NCI-H460 (cell line): ENCODE measurements at regions not wholly inside any gene's neighbourhood (a gene's known extent, or its start where the extent isn't known, plus 50 kb on each side); places are given as distances from the start of the nearest gene placed in this dataset.
A peak's percentile ranks its signal among the peaks of the same experiment; 100 is the strongest.
"Not testable (repeated sequence)": the region's sequence is repeated elsewhere in the genome, so short reads cannot be mapped to it uniquely, and the experiment has no call there.

ENCODE experiments used
- DNase-seq: peaks from one replicate; pipeline ENCODE4 v3.0.0-alpha.2; 2016; ENCODE audit warnings: low read depth; ENCODE audit errors: extremely low read depth

DNA sequence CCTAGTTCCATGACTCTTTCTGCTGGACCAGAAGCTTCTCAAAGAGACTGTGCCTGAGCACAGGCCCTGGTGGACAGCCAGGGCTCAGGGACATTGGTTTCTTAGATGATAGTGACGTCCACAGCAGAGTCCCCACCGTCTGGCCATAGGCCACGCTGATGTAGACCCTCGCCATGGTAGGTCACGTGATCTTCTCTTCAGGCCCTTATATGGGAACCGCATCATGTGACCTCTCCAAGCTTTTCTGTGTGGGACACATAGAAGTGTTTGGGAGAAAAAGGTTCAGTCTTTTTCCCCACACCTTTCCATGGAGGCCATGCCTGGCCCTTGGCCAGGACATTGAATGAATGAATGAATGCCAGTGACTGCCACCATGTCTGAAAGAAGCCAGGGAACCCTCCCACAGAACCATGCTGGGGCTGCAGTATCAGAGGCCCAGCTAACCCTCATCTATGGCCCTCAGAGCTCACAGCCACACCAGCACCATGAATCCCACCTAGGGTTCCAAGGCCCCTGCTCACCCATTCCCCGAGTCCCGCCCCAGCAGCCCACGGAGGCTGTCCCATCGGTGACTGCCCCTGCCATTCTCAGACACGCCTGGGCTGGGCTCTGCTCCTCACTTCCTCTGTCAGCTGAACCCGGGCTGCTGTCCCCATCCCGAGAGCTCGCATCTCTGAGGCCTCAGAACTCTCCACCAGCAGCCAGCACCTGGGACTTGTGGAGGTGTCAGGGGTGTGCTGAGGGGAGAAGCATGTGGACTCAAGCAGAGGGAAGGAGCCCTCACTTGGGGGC is 292.1 kb downstream of the ADGRD1 start:
- DNase-seq: no peak

DNA sequence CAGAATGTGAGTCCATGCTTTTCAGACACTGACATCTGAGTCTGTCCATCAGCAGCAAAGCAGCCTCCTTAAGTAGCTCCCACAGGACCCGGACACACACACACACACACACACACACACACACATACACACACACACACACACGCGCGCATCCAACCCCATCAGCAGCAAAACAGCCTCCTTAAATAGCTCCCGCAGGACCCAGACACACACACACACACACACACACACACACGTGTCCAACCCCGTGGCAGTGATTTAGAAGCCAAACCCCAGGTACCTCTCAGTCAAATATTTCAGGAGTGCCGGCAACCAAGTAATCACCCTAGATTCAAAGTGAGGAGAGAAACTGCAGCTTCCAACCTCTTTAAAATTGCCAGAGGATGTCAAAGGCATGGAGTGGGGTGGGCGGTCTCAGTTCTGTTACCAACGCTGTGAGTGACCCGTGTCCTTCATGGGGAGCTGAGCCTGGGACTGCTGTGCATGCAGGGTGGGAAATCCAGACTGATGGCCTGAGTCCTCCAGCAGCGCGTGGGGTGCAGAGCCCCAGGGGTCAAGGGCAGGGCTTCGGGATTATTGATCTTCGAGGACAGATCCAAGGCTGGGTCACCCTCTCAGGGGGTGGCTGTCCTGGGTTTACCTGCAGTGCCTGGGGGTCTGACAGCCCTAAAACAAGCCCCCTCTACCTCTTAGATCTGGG is 293.5 kb downstream of the ADGRD1 start:
- DNase-seq: not testable (repeated sequence)

DNA sequence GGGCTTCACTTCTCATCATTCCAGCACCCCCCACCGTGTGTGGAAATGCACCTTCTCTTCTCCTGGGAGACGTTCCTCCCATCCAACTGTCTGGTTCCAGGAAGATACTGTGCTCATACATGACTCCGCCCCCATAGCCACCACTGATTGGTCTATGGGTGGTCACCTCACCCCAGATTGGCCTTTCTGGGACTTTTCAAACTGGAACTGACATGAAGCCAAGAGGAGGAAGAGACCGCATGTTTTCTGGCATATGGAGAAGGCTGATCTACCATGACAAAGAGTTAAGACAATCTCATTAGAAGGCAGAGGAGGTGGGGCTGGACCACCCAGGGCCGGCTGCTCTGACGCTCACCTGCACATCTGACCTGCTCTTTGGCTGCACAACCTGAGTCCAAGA is 294.2 kb downstream of the ADGRD1 start:
- not testable (repeated sequence) for DNase-seq

DNA sequence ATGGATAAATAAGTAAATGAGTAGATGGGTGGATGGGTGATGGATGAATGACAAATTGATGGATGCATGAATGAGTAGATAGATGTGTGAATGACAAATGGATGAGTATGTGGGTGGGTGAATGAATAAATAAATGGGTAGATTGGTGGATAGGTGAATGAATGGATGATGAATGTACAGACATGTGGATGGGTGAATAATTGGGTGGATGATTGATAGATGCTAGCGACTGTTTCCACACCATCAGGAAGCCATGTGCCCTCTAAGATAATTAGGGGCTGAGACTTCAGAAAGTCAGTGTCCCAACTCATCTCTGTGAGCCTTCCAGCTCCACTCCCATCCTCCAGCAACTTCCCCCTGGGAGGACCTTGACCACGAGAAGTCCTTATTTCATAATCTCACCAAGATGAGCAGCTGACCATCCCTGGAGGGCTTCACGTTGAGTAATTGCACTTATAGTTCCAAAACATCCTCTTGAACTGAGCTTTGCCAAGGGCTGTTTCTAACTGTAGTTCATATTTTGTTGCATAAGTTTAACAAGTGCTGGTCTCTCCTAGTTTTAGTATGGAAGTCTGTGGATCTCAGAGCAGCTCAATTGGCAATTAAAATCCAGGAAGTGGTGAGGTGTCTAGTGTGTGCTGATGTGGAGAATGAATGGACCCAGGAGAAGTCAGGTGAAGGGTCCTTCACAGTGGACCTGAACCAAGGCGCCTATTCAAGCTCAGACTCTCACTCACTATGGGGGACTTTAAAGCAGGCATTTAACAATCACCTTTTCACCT is 295.7 kb downstream of the ADGRD1 start:
- DNase-seq: no peak

DNA sequence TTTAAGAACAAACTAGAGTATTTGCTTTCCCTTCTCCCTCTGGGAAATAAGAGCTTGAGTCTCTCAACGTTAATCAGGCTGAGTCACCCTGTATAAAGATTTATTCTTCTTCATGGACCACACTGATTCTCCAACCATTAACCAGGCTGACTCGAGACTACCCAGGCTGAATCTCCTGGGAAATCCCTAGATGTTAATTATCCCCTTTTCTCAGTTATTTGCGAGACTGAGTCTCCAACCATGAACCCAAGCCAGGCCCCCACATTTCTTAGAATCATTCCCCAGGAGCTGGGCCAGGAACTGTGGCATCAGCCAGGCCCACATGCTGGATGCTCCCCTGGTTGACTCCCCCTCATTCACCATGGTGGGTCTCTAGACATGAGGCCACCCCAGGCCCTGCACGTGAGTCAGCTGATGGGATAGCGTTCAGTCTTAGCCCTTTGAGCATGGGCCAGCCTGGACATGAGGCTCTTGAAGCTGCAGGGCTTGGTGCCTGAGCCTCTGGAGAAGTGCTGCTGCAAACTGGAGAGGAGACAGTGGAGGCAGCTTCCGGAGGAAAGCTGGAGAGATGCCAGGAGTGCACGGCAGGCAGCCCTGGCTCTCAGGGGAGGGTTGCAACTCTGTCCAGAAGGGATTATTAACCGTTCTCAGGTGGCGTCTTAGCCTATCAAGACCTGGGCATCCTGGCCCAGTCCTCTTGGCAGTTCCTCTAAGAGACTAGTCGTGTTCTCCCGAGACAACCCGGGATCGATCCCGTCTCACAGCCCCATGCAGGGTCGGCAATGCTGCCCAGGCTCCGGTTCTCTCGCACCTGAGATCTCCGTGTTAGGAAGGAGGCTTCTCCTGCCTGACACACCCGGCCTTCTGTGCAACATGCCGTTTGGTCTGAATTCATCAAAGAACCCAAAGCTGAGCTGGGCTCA is 296.6 kb downstream of the ADGRD1 start:
- DNase-seq: no peak

DNA sequence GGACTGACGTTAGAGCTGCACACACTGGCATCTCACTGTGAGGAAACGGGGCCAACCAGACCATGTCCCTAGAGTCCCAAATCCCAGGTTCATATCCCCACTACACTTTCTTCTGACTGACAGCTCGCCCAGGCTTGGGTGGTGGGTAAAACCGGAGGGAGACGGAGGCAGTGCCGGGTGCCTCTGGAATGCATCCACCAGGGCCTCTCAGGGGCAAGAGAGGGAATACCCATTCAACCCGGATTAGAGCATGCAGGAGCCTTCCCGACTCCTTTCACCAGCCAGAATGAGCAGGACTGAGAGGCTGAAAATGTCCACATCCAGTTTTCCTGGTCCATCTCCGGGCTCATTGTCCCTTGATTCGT is 297.2 kb downstream of the ADGRD1 start:
- DNase-seq: no peak

DNA sequence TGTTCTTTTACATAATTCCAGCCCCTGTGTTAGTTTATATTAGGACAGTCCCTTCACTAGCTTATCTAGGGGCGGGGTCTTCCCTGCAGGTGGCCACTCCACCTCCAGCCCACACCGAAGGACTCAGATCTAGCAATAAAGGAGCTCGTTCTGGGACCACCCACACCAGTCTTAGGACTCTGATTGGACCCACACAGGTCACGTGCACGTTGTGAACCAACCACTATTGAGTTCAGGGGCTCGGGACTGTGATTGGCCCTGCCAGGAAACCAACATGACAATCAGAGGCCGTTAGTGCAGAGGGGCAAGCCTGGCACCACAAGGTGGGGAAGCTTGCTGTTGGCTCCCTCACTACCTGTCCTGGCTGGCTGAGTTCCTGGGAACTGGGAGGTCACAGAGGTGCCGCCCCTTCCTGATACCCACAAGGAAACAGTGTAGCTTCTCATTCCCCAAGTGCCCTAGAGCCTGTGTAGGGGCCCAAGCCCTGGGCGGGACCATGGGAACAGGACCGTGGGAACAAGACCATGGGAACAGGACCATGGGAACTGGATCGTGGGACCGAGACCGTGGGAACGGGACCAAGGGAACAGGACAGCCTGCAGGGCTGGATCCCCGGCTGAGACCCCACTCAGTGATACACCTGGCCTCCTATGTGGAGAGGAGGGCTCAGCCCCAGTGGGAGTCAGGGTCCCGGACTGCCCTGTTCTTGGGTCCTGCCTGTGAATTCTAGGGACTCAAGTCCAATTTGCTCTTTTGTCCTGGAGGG is 297.8 kb downstream of the ADGRD1 start:
- DNase-seq: no peak

DNA sequence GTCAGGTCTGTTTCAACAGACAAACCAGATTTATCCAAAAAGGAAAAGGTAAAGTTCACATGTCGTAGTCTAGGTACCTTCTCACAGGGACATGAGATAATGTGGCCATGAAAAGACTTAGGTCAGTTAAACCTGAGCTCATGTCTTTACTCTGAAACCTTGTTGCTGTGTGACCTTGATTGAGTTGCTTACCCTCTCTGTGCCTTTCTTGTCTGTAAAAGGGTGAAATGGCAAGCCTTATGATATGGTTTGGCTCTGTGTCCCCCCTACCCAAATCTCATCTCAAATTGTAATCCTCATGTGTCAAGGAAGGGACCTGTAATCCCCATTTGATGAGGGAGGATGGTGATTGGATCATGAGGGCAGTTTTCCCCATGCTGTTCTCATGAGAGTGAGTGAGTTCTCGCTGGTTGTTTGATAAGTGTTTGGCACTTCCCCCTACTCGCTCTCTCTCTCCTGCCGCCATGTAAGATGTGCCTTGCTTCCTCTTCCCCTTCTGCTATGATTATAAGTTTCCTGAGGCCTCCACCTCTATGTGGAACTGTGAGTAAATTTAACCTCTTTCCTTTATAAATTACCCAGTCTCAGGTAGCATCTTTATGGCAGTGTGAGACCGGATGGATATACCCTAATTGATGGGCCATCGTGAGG is 299.8 kb downstream of the ADGRD1 start:
- DNase-seq: no peak

DNA sequence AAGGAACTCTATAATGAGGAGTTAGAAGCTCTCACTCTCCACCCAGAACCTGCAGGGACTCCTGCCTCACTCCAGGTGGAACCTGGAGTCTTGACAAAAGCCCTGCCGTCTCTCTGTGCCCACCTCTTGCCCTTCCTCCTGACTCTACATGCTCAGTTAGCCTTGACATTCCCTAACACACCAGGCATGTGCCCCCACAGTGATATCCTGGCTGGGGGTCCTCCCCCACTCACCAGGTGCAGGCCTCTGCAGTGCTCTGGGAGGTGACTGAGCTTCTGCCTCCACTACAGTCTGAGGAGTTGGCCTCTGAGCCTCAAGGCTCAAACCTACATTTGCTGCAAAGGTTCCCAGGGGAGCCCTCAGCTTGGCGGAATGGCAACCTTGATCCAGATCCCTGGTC is 300.7 kb downstream of the ADGRD1 start:
- DNase-seq: no peak

DNA sequence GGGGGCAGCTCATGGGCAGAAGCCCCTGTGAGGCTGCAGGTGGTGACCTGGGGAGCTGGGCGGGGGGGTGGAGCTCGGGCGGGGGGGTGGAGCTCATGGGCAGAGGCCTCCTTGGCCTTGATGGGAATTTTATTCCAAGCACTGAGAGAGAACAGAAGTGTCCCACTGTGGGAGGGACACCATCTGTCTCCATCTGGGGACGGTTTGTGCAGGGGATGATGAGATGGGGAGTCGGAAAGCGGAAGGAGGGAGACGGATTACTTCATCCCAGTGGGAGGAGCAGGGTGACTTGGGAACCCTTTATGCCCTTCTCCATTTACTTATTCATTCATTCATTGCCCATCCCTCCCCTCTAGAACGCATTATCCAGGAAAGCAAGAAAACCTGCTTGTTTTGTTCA is 304.7 kb downstream of the ADGRD1 start:
- DNase-seq: no peak

DNA sequence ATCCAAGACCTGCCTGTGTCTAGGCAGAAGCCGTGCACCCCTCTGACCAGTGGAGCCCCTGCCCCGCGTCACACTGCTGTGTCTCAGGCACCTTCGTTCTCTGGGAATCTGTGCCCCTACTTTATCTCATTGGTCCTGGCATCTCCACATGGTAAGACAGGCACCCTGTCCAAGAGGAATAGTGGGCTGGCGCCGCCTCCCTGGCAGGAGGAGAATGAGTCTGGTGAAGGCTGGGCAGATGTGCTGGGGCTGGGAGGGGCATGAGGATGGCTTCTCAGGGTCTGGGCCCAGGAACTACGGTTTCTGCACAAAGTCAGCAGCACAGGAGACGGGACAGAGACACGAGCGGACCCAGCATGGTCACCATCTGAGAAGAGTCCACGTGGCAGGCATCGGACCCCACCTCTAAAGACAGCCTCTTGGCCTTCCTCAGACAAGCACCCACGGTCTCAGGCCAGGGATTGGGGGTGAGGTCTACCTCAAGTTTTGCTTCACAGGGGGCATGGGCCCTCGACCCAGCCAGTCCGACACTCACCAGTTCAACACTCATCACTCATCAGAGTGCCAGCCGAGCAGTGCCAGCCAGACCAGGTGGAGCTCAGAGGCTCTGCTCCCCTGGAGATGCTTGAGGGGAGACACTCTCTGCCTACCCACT is 306.7 kb downstream of the ADGRD1 start:
- DNase-seq: no peak

DNA sequence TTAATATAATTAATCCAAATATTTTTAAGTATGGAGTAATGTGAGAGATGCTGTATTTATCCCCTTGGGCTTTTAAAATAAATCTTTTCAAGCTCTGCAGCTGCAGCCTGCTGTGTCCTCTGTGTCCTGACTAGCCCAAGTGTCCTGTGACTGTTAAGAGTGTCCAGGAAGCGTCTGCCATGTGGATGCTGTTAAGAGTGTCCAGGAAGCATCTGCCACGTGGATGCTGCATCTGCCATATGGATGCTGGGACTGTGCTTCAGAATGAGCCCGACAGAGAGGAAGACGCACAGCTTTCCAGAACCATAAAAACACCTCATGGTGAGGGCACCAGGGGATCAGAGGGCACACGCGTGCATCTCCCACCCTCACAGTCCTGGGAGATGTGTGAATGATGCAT is 307.2 kb downstream of the ADGRD1 start:
- no peak for DNase-seq

DNA sequence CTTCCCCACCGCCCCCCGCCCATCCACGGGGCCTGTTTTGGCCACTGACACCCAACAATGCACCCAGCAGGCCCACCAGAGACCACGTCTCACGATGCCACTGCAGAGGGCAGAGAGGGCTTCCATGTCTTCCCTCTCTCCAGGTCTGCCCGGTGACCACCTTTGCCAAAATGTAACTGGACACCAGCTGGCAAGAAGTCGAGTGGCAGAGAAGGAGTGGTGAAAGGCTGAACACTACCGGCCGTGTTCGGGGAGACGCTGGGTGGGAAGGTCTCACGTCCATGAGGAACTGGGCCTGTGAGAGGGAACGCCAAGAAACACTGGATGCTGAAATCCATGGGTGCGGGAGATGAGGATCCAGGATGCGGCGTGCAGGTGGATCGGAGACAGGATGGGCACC is 308.2 kb downstream of the ADGRD1 start:
- DNase-seq: no peak

DNA sequence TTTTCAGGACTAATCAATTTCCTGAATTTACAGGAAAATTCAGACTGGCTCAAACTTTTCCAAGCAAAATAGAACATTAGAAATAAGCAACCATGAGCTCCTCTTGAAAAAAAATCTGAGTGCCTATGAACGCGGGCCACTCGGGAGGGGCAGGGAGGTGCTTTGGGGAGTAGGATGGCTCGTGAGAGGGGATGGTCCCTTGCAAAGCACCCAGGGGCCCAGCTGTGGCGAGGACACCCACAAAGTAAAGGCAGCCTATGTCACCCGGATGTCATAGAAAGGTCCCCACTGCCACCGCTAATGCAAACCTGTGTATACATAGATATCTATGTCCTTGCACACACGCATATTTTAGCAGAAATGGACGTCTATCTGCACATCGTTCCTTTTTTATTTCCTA is 309.9 kb downstream of the ADGRD1 start:
- DNase-seq: no peak

DNA sequence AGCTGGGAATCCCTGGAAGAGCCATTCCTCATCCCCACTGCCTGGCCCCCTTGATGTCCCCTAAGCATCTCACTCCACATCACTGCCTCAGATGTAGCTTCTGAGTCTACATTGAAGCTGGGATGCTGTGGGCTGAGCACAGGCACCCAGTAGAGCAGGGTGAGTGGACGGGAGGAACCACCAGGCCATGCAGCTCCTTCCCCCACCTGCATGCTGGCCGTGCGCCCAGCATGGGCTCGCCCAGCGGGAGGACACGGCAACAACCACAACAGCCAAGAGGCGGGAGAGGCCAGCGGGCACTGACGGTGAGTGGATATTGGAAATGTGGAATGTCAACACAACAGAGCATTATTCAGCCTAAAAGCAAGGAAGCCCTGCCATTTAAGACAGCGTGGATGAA is 310.9 kb downstream of the ADGRD1 start:
- no peak for DNase-seq

DNA sequence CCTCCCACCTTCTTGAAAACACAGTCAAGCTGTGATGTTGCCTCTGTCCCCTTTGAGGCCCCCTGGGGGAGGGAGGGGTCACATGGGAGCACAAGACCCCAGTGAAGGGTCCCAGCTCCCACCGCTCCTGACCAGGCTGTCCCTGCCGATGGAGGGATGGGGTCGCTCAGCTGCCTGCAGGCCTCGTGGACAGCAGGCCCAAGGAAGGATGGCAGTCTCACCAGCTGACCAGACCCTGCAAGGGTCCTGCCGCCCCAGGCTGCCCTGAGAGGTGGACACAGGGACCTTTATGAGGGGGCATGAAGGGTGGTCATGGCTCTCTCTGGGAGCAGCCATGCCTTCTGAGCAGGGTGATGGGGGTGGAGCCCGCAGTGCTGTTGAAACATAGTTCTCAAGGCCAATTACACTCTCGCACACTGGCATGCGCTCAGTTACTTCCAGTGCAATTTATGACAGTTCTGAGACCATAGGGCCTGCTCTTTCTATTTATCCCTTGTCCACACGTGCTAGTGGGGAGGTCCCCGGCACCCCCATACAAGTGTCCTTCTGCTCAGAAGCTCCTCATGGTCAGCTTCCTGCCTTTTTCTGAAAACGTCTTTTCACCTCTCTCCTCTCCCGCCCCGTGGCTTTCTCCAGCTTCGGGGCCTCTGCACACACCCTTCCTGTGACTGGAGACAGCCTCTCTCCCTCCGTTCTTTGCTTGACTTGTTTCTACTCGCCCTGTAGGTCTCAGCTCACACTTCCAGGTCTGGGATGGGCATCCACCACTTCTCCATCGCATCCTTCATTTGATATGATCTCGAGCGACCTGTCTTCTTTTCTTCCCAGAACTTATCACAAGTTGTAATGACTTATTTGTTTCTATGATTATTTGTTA is 313.1 kb downstream of the ADGRD1 start:
- DNase-seq: no peak

DNA sequence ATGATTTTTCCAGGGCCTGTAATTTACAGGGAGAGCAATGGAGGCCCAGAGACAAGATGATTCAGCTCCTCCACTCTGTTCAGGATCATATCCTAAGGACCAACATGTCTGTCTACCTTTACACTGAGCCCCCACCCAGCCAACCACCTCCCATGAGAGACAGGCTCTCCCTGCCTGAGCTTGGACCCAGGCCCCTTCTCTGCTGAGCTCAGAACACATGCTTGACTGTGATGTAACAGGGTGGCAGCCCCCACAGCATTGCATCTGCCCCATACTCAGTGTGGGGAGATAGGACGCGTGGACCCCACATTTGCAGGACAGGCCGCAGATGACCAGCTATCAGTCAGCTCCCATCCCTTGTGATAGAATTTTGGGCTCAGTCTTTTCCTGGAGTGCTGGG is 313.9 kb downstream of the ADGRD1 start:
- no peak for DNase-seq

DNA sequence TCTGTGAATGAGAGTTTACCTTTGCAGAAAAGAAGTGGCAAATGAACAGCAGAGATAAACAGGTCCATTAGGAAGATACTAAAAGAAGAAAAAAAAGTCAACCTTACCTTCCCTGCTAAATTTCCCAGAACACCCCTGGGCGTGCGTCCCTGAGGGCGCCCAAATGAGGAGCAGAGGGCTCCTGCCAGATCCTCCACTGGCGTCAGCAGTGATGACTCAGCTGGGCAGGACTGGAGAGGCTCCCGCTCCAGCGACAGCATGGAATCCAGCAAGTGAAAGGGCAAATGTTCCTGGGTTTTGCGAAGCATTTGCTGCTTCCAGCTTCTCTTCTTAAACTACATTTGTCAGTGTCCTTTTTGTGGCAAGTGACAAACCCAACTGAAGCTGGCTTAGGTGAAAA is 314.4 kb downstream of the ADGRD1 start:
- DNase-seq: peak; percentile 45
